GM12878 (cell line): ENCODE measurements at regions not wholly inside any gene's neighbourhood (a gene's known extent, or its start where the extent isn't known, plus 50 kb on each side); places are given as distances from the start of the nearest gene placed in this dataset.

Experiments used
- ATAC-seq: fragments of 200-7000 bp; cut with Tn5 transposase; 3 replicates; pipeline ENCODE4 v1.9.1; 2020; ENCODE audit warnings: mild to moderate bottlenecking, moderate library complexity
- BruUV-seq: library from RNA; stranded (reverse); fragments of 400-500 nt; replicated peaks from 2 replicates; lab custom pipeline; 2021; lab: Mats Ljungman, UMichigan
- CTCF ChIA-PET: fragments of 300-600 bp; sonication (Branson Sonifier 250); formaldehyde crosslinking; extraction: SDS; loops from one replicate; lab custom pipeline; 2021; ENCODE audit warnings: inconsistent platforms; lab: Yijun Ruan, JAX
- POLR2A ChIA-PET: fragments of 350-600 bp; formaldehyde crosslinking; extraction: SDS; loops from one replicate; lab custom pipeline; 2021; ENCODE audit warnings: inconsistent platforms; lab: Charles Lee
- RAD21 ChIA-PET: fragments of 300-600 bp; sonication (Branson Sonifier 250); formaldehyde crosslinking; loops from one replicate; lab custom pipeline; 2023; ENCODE audit warnings: antibody characterized with exemption; ENCODE audit not compliant: unreplicated experiment; lab: Charles Lee
- SMC1A ChIA-PET: fragments of 300-600 bp; sonication (Branson Sonifier 250); formaldehyde crosslinking; loops from one replicate; lab custom pipeline; 2023; ENCODE audit not compliant: unreplicated experiment, uncharacterized antibody; lab: Charles Lee
- DNase-seq: peaks from one replicate; pipeline ENCODE4 v3.0.0-alpha.2; 2011; ENCODE audit warnings: low read depth, low spot score
- FAIRE-seq: peaks from 3 replicates; lab custom pipeline; 2011; peaks lifted over from hg19 to GRCh38; lab: Jason Lieb, UNC
- H2AFZ ChIP-seq: 2 replicates; pipeline ENCODE4 v1.6.0; 2011; ENCODE audit warnings: low read depth, low read length, control low read depth; ENCODE audit not compliant: control insufficient read depth
- H3K27ac ChIP-seq: 2 replicates; pipeline ENCODE4 v1.5.1; 2011; ENCODE audit warnings: control low read depth; ENCODE audit not compliant: control insufficient read depth, insufficient read depth
- H3K27me3 ChIP-seq, 2 experiments: replicated peaks in 1 of 2; 2 replicates each; pipeline versions ENCODE4 v1.6.0 to v1.6.1; 2011; ENCODE audit warnings: low read length in 1 of 2; ENCODE audit not compliant: control insufficient read depth in 2 of 2, insufficient read depth in 2 of 2
- H3K36me3 ChIP-seq, 2 experiments: 2 replicates each; pipeline ENCODE4 v1.5.1; 2011; ENCODE audit warnings: low read length in 1 of 2; ENCODE audit not compliant: control insufficient read depth in 2 of 2, insufficient read depth in 2 of 2
- H3K4me1 ChIP-seq: 2 replicates; pipeline ENCODE4 v1.6.1; 2011; ENCODE audit warnings: mild to moderate bottlenecking, low read length, moderate library complexity, mixed read lengths; ENCODE audit not compliant: control insufficient read depth, insufficient read depth
- H3K4me2 ChIP-seq: 2 replicates; pipeline ENCODE4 v1.6.0; 2011; ENCODE audit warnings: control low read depth; ENCODE audit not compliant: control insufficient read depth, insufficient read depth
- H3K4me3 ChIP-seq: fragments of 200-600 bp; sonication (generic); 2 replicates; pipeline ENCODE4 v1.5.1; 2016
- H3K79me2 ChIP-seq: 2 replicates; pipeline ENCODE4 v1.6.0; 2011; ENCODE audit warnings: low read length; ENCODE audit not compliant: control insufficient read depth, insufficient read depth
- H3K9ac ChIP-seq: 2 replicates; pipeline ENCODE4 v1.8.0; 2011; ENCODE audit warnings: low read length, control low read depth, mixed read lengths; ENCODE audit not compliant: control insufficient read depth, insufficient read depth
- H3K9me3 ChIP-seq: replicated peaks from 3 replicates; pipeline ENCODE4 v1.5.1; 2011; ENCODE audit warnings: mild to moderate bottlenecking, low read length; ENCODE audit not compliant: control insufficient read depth, insufficient read depth
- H4K20me1 ChIP-seq: 2 replicates; pipeline ENCODE4 v1.6.0; 2011; ENCODE audit not compliant: control insufficient read depth, insufficient read depth
- BACH1 ChIP-seq: fragments of 450-650 bp; IDR thresholded peaks from 2 replicates; pipeline ENCODE4 v1.6.1; 2017; ENCODE audit warnings: mild to moderate bottlenecking, borderline replicate concordance
- CHD1 ChIP-seq: IDR thresholded peaks from 2 replicates; pipeline ENCODE4 v1.6.1; 2012; ENCODE audit warnings: low read depth, low read length, improper control_type of control experiment
- CREM ChIP-seq: IDR thresholded peaks from 2 replicates; pipeline ENCODE4 v1.6.1; 2014; ENCODE audit warnings: antibody characterized with exemption, low read depth
- E2F8 ChIP-seq: fragments of 450-650 bp; IDR thresholded peaks from 2 replicates; pipeline ENCODE4 v1.6.1; 2018; ENCODE audit warnings: mild to moderate bottlenecking, low read depth, moderate library complexity; ENCODE audit not compliant: partially characterized antibody
- ETV6 ChIP-seq, 2 experiments: fragments of 450-650 bp in 1 of 2; IDR thresholded peaks in 1 of 2; conservative IDR thresholded peaks in 1 of 2; 2 replicates each; pipeline ENCODE4 v1.6.1; 2014; ENCODE audit warnings: antibody characterized with exemption in 1 of 2, borderline replicate concordance in 1 of 2, low read depth in 1 of 2, mild to moderate bottlenecking in 1 of 2, moderate library complexity in 1 of 2
- GABPA ChIP-seq: IDR thresholded peaks from 2 replicates; pipeline ENCODE4 v1.6.1; 2014; ENCODE audit warnings: antibody characterized with exemption, low read depth, mild to moderate bottlenecking, inconsistent platforms
- HCFC1 ChIP-seq: fragments of 150-350 bp; IDR thresholded peaks from 2 replicates; pipeline ENCODE4 v1.6.1; 2014; ENCODE audit warnings: low read length
- IKZF1 ChIP-seq: fragments of 450-650 bp; conservative IDR thresholded peaks from 2 replicates; pipeline ENCODE4 v1.6.1; 2017; ENCODE audit warnings: antibody characterized with exemption, mild to moderate bottlenecking
- MEF2A ChIP-seq: IDR thresholded peaks from 2 replicates; pipeline ENCODE4 v1.6.1; 2011; ENCODE audit warnings: low read depth, mild to moderate bottlenecking, low read length, moderate library complexity; ENCODE audit not compliant: insufficient read depth
- MTA2 ChIP-seq: fragments of 450-650 bp; IDR thresholded peaks from 2 replicates; pipeline ENCODE4 v1.6.1; 2016; ENCODE audit warnings: low read depth, mild to moderate bottlenecking, moderate library complexity
- NFIC ChIP-seq: IDR thresholded peaks from 2 replicates; pipeline ENCODE4 v1.6.1; 2012; ENCODE audit warnings: low read depth, mild to moderate bottlenecking, inconsistent platforms, low read length, moderate library complexity
- PML ChIP-seq: IDR thresholded peaks from 2 replicates; pipeline ENCODE4 v1.6.1; 2012; ENCODE audit warnings: low read length, inconsistent platforms
- SUPT20H ChIP-seq: IDR thresholded peaks from 2 replicates; pipeline ENCODE4 v1.6.1; 2011; ENCODE audit warnings: low read depth, mild to moderate bottlenecking, low read length, moderate library complexity, borderline replicate concordance; ENCODE audit not compliant: control insufficient read depth
- ZNF207 ChIP-seq: fragments of 450-650 bp; IDR thresholded peaks from 2 replicates; pipeline ENCODE4 v1.6.1; 2014; ENCODE audit warnings: antibody characterized with exemption, mild to moderate bottlenecking, borderline replicate concordance
- ZNF384 ChIP-seq: IDR thresholded peaks from 2 replicates; pipeline ENCODE4 v1.6.1; 2012; ENCODE audit warnings: low read depth, mild to moderate bottlenecking, low read length, improper control_type of control experiment, borderline replicate concordance
- ZSCAN29 ChIP-seq: fragments of 450-650 bp; IDR thresholded peaks from 2 replicates; pipeline ENCODE4 v1.6.1; 2017; ENCODE audit warnings: mild to moderate bottlenecking, moderate library complexity
- WGBS: methylation state at CpG from one replicate; pipeline ENCODE4 v1.1.6; 2016; ENCODE audit warnings: low lambda C conversion rate; ENCODE audit not compliant: insufficient replicate concordance, insufficient coverage; ENCODE audit errors: missing lambda C conversion rate; 5-methylcytosine and 5-hydroxymethylcytosine counted together
- in situ Hi-C: fragments of 300-500 bp; cut with MboI; formaldehyde crosslinking; loops from 9 replicates; pipeline ENCODE4 v1.14.3; 2018; ENCODE audit warnings: mixed read lengths
- intact Hi-C: fragments of 100-400 bp; cut with micrococcal nuclease; formaldehyde crosslinking; loops from one replicate; pipeline ENCODE4 v1.14.2; 2022; ENCODE audit not compliant: unreplicated experiment
- TF ChIP-seq, protein P1 (sequence below): IDR thresholded peaks from 2 replicates; pipeline ENCODE4 v1.6.1; 2012; ENCODE audit warnings: low read depth, low read length, improper control_type of control experiment
- TF ChIP-seq, protein P2 (sequence below): fragments of 450-650 bp; IDR thresholded peaks from 2 replicates; pipeline ENCODE4 v1.6.1; 2016; ENCODE audit warnings: mild to moderate bottlenecking

GRCh38 chr12:94793191-94793595 lies 142.8 kb upstream of the TMCC3 start:
- Histone ChIP-seq H3K4me2 (no peak overlapping the region), H3K79me2 (peaks cover 69% of the 10 kb centered on the region), H3K9ac (no peak overlapping the region), H3K27me3 (no peaks in the 10 kb centered on the region), H4K20me1 (no peaks in the 10 kb centered on the region), H3K27ac (no peak overlapping the region), H3K36me3 (peaks cover 10 to 23% of the 10 kb centered on the region in 2 experiments), H3K4me1 (peaks cover 11% of the 10 kb centered on the region), H3K4me3 (no peak overlapping the region), H3K9me3 (no peaks in the 10 kb centered on the region; the same call in 2 of the 3 replicates), H2AFZ (no peak overlapping the region)
- no peak for ATAC-seq
- ChIA-PET SMC1A (interaction anchor here (1.4 kb wide), 1 partner anchor 9 kb away, joined by 6 read pairs; no protein-coding TSS in a partner anchor), RAD21 (interaction anchor here (1.0 kb wide), 1 partner anchor 24 kb away, joined by 3 read pairs; no protein-coding TSS in a partner anchor), POLR2A (interaction anchor here (0.6 kb wide), 2 partner anchors 11 to 22 kb away, joined by 3 read pairs; no protein-coding TSS in a partner anchor), CTCF (interaction anchor here (1.4 to 1.5 kb wide), 2 partner anchors 9 to 15 kb away, joined by 3 read pairs; no protein-coding TSS in a partner anchor)
- no TSS peak for BruUV-seq
- no peak for FAIRE-seq
- in situ Hi-C loops, result no loop called here
- 98% methylated on average over 10 of the region's 10 CpGs for WGBS
- DNase-seq, result no peak
- intact Hi-C loops, result no loop called here
- TF ChIP-seq MTA2 (no peak), HCFC1 (no peak), IKZF1 (no peak), CHD1 (no peak), E2F8 (no peak), ETV6 (conservative IDR thresholded peaks at IDR 0.05 in 1 of 2, IDR thresholded peaks at IDR 0.05 in 1 of 2; ENCODE audit: borderline replicate concordance in 1 of 2, low read depth in 1 of 2) (no peak), BACH1 (no peak), MEF2A (no peak), CREM (no peak), ZSCAN29 (no peak), GABPA (no peak), PML (no peak), NFIC (no peak), ZNF207 (no peak), ZNF384 (no peak), SUPT20H (no peak)
- TF ChIP-seq, protein P1, sequence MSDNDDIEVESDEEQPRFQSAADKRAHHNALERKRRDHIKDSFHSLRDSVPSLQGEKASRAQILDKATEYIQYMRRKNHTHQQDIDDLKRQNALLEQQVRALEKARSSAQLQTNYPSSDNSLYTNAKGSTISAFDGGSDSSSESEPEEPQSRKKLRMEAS, result no peak
- TF ChIP-seq, protein P2, sequence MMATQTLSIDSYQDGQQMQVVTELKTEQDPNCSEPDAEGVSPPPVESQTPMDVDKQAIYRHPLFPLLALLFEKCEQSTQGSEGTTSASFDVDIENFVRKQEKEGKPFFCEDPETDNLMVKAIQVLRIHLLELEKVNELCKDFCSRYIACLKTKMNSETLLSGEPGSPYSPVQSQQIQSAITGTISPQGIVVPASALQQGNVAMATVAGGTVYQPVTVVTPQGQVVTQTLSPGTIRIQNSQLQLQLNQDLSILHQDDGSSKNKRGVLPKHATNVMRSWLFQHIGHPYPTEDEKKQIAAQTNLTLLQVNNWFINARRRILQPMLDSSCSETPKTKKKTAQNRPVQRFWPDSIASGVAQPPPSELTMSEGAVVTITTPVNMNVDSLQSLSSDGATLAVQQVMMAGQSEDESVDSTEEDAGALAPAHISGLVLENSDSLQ, result no peak
